GM12878 (cell line): ENCODE measurements at regions not wholly inside any gene's neighbourhood (a gene's known extent, or its start where the extent isn't known, plus 50 kb on each side); places are given as distances from the start of the nearest gene placed in this dataset.

Source experiments
- ATAC-seq: fragments of 200-7000 bp; cut with Tn5 transposase; 3 replicates; pipeline ENCODE4 v1.9.1; 2020; ENCODE audit warnings: mild to moderate bottlenecking, moderate library complexity
- BruUV-seq: library from RNA; stranded (reverse); fragments of 400-500 nt; replicated peaks from 2 replicates; lab custom pipeline; 2021; lab: Mats Ljungman, UMichigan
- CTCF ChIA-PET: fragments of 300-600 bp; sonication (Branson Sonifier 250); formaldehyde crosslinking; extraction: SDS; loops from one replicate; lab custom pipeline; 2021; ENCODE audit warnings: inconsistent platforms; lab: Yijun Ruan, JAX
- POLR2A ChIA-PET: fragments of 350-600 bp; formaldehyde crosslinking; extraction: SDS; loops from one replicate; lab custom pipeline; 2021; ENCODE audit warnings: inconsistent platforms; lab: Charles Lee
- RAD21 ChIA-PET: fragments of 300-600 bp; sonication (Branson Sonifier 250); formaldehyde crosslinking; loops from one replicate; lab custom pipeline; 2023; ENCODE audit warnings: antibody characterized with exemption; ENCODE audit not compliant: unreplicated experiment; lab: Charles Lee
- SMC1A ChIA-PET: fragments of 300-600 bp; sonication (Branson Sonifier 250); formaldehyde crosslinking; loops from one replicate; lab custom pipeline; 2023; ENCODE audit not compliant: unreplicated experiment, uncharacterized antibody; lab: Charles Lee
- DNase-seq: peaks from one replicate; pipeline ENCODE4 v3.0.0-alpha.2; 2011; ENCODE audit warnings: low read depth, low spot score
- FAIRE-seq: peaks from 3 replicates; lab custom pipeline; 2011; peaks lifted over from hg19 to GRCh38; lab: Jason Lieb, UNC
- H2AFZ ChIP-seq: 2 replicates; pipeline ENCODE4 v1.6.0; 2011; ENCODE audit warnings: low read depth, low read length, control low read depth; ENCODE audit not compliant: control insufficient read depth
- H3K27ac ChIP-seq: 2 replicates; pipeline ENCODE4 v1.5.1; 2011; ENCODE audit warnings: control low read depth; ENCODE audit not compliant: control insufficient read depth, insufficient read depth
- H3K27me3 ChIP-seq, 2 experiments: replicated peaks in 1 of 2; 2 replicates each; pipeline versions ENCODE4 v1.6.0 to v1.6.1; 2011; ENCODE audit warnings: low read length in 1 of 2; ENCODE audit not compliant: control insufficient read depth in 2 of 2, insufficient read depth in 2 of 2
- H3K36me3 ChIP-seq, 2 experiments: 2 replicates each; pipeline ENCODE4 v1.5.1; 2011; ENCODE audit warnings: low read length in 1 of 2; ENCODE audit not compliant: control insufficient read depth in 2 of 2, insufficient read depth in 2 of 2
- H3K4me1 ChIP-seq: 2 replicates; pipeline ENCODE4 v1.6.1; 2011; ENCODE audit warnings: mild to moderate bottlenecking, low read length, moderate library complexity, mixed read lengths; ENCODE audit not compliant: control insufficient read depth, insufficient read depth
- H3K4me2 ChIP-seq: 2 replicates; pipeline ENCODE4 v1.6.0; 2011; ENCODE audit warnings: control low read depth; ENCODE audit not compliant: control insufficient read depth, insufficient read depth
- H3K4me3 ChIP-seq: fragments of 200-600 bp; sonication (generic); 2 replicates; pipeline ENCODE4 v1.5.1; 2016
- H3K79me2 ChIP-seq: 2 replicates; pipeline ENCODE4 v1.6.0; 2011; ENCODE audit warnings: low read length; ENCODE audit not compliant: control insufficient read depth, insufficient read depth
- H3K9ac ChIP-seq: 2 replicates; pipeline ENCODE4 v1.8.0; 2011; ENCODE audit warnings: low read length, control low read depth, mixed read lengths; ENCODE audit not compliant: control insufficient read depth, insufficient read depth
- H3K9me3 ChIP-seq: replicated peaks from 3 replicates; pipeline ENCODE4 v1.5.1; 2011; ENCODE audit warnings: mild to moderate bottlenecking, low read length; ENCODE audit not compliant: control insufficient read depth, insufficient read depth
- H4K20me1 ChIP-seq: 2 replicates; pipeline ENCODE4 v1.6.0; 2011; ENCODE audit not compliant: control insufficient read depth, insufficient read depth
- ASH2L ChIP-seq: fragments of 300-600, 200-600 bp; sonication (generic); IDR thresholded peaks from 2 replicates; pipeline ENCODE4 v1.6.1; 2017; ENCODE audit warnings: low read depth, mild to moderate bottlenecking, borderline replicate concordance
- CEBPB ChIP-seq, 2 experiments: fragments of 150-350 bp in 1 of 2; IDR thresholded peaks; 2 replicates each; pipeline ENCODE4 v1.6.1; 2012 to 2014; ENCODE audit warnings: low read depth in 2 of 2, low read length in 2 of 2, borderline replicate concordance in 1 of 2, inconsistent platforms in 1 of 2
- CHD2 ChIP-seq: IDR thresholded peaks from 2 replicates; pipeline ENCODE4 v1.6.1; 2011; ENCODE audit warnings: low read depth, low read length, improper control_type of control experiment, borderline replicate concordance
- E2F4 ChIP-seq: IDR thresholded peaks from 2 replicates; pipeline ENCODE4 v1.6.1; 2012; ENCODE audit warnings: low read depth, low read length, improper control_type of control experiment
- GABPA ChIP-seq: IDR thresholded peaks from 2 replicates; pipeline ENCODE4 v1.6.1; 2014; ENCODE audit warnings: antibody characterized with exemption, low read depth, mild to moderate bottlenecking, inconsistent platforms
- NKRF ChIP-seq: fragments of 450-650 bp; conservative IDR thresholded peaks from 2 replicates; pipeline ENCODE4 v1.6.1; 2017; ENCODE audit warnings: mild to moderate bottlenecking, moderate library complexity
- RELB ChIP-seq: fragments of 450-650 bp; IDR thresholded peaks from 2 replicates; pipeline ENCODE4 v1.6.1; 2017; ENCODE audit warnings: low read depth, mild to moderate bottlenecking, moderate library complexity
- SMC3 ChIP-seq: IDR thresholded peaks from 2 replicates; pipeline ENCODE4 v1.6.1; 2011; ENCODE audit warnings: low read length, improper control_type of control experiment, borderline replicate concordance
- TCF3 ChIP-seq: IDR thresholded peaks from 2 replicates; pipeline ENCODE4 v1.6.1; 2012; ENCODE audit warnings: low read depth, mild to moderate bottlenecking, low read length, borderline replicate concordance; ENCODE audit not compliant: insufficient read depth
- USF1 ChIP-seq: IDR thresholded peaks from 2 replicates; pipeline ENCODE4 v1.6.1; 2011; ENCODE audit warnings: borderline replicate concordance, low read depth, mild to moderate bottlenecking, moderate library complexity, mixed read lengths, low read length; ENCODE audit not compliant: insufficient read depth; ENCODE audit errors: extremely low read length
- ZNF24 ChIP-seq: fragments of 450-650 bp; IDR thresholded peaks from 2 replicates; pipeline ENCODE4 v1.6.1; 2017; ENCODE audit warnings: antibody characterized with exemption, mild to moderate bottlenecking
- ZNF687 ChIP-seq: fragments of 450-650 bp; IDR thresholded peaks from 2 replicates; pipeline ENCODE4 v1.6.1; 2017; ENCODE audit warnings: mild to moderate bottlenecking, moderate library complexity
- WGBS: methylation state at CpG from one replicate; pipeline ENCODE4 v1.1.6; 2016; ENCODE audit warnings: low lambda C conversion rate; ENCODE audit not compliant: insufficient replicate concordance, insufficient coverage; ENCODE audit errors: missing lambda C conversion rate; 5-methylcytosine and 5-hydroxymethylcytosine counted together
- in situ Hi-C: fragments of 300-500 bp; cut with MboI; formaldehyde crosslinking; loops from 9 replicates; pipeline ENCODE4 v1.14.3; 2018; ENCODE audit warnings: mixed read lengths
- intact Hi-C: fragments of 100-400 bp; cut with micrococcal nuclease; formaldehyde crosslinking; loops from one replicate; pipeline ENCODE4 v1.14.2; 2022; ENCODE audit not compliant: unreplicated experiment

GRCh38 chr1:114262337-114262736 lies 108.7 kb upstream of the SYT6 start:
- Histone ChIP-seq H3K27me3 (no peaks in the 10 kb centered on the region; a peak in 2 of 4 replicates), H3K36me3 (no peaks in the 10 kb centered on the region), H4K20me1 (no peaks in the 10 kb centered on the region), H3K27ac (no peak overlapping the region), H3K79me2 (no peaks in the 10 kb centered on the region), H3K9me3 (no peaks in the 10 kb centered on the region), H3K9ac (no peak overlapping the region), H2AFZ (no peak overlapping the region), H3K4me2 (no peak overlapping the region), H3K4me1 (no peaks in the 10 kb centered on the region), H3K4me3 (no peak overlapping the region)
- CTCF ChIA-PET = interaction anchor here (2.4 kb wide), 1 partner anchor 284 kb away, joined by 7 read pairs; no protein-coding TSS in a partner anchor
- ATAC-seq = no peak
- DNase-seq = no peak
- POLR2A ChIA-PET = no interaction called here
- no TSS peak for BruUV-seq
- in situ Hi-C loops (no loop called here), intact Hi-C loops (no loop called here)
- no peak for FAIRE-seq
- RAD21 ChIA-PET = interaction anchor here (1.1 to 1.3 kb wide), 2 partner anchors 284 to 285 kb away, joined by 3 read pairs; no protein-coding TSS in a partner anchor
- 86% methylated on average over 2 of the region's 2 CpGs for WGBS
- SMC1A ChIA-PET = no interaction called here
- TF ChIP-seq CEBPB (IDR thresholded peaks at IDR 0.05; ENCODE audit: borderline replicate concordance in 1 of 2, low read depth in 2 of 2, low read length in 2 of 2) (no peak), ASH2L (no peak), E2F4 (no peak), TCF3 (no peak), RELB (no peak), SMC3 (no peak), ZNF24 (no peak), USF1 (no peak), NKRF (no peak), CHD2 (no peak), ZNF687 (no peak), GABPA (no peak)
